ENCODE measurements at regions not wholly inside any gene's neighbourhood (a gene's known extent, or its start where the extent isn't known, plus 50 kb on each side); places are given as distances from the start of the nearest gene placed in this dataset.

DNA sequence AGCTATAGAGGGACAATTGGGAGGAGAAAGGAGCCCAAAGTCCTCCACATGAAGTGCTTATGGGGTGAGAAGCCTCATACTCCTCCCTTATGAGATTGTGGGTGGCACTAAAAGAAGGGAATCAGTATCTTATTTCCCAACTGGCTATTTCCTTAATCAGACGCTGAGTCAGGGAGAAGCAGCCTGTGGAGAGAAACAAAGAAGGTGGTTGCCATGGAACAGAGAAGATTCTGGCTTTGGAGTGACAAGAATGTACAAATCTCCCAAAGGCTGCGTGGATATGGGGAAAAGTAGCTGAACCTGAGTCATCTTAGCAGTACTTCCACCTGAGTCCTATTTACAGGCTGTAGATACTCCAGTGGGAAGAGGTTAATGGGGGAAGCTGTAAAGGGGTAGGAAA, 115.8 kb upstream of the CWC22 start:
- Histone ChIP-seq H3K27me3 (replicated peaks; ENCODE audit: insufficient read depth, low read depth, low read length, poor library complexity) (peaks cover 4% of the 10 kb centered on the region), H3K4me1 (ENCODE audit: insufficient read depth, low read length, poor library complexity, severe bottlenecking) (no peaks in the 10 kb centered on the region), H3K27ac (ENCODE audit: low read depth, low read length, poor library complexity, severe bottlenecking) (no peak overlapping the region), H3K36me3 (ENCODE audit: insufficient read depth, low read length, poor library complexity, severe bottlenecking) (no peaks in the 10 kb centered on the region), H3K4me3 (ENCODE audit: low read depth, low read length, poor library complexity, severe bottlenecking) (no peak overlapping the region), H3K9me3 (ENCODE audit: low read depth, low read length, poor library complexity, severe bottlenecking) (no peaks in the 10 kb centered on the region)
- DNase-seq (ENCODE audit: low spot score), result peak; percentile 20
- no TSS peak for BruUV-seq (replicated peaks)
- intact Hi-C loops (cut with micrococcal nuclease; ENCODE audit: unreplicated experiment), result loop anchor here (5.0 to 10.0 kb wide), 3 partner anchors 954 to 1452 kb away; no protein-coding TSS in a partner anchor
- TF ChIP-seq, protein P1, sequence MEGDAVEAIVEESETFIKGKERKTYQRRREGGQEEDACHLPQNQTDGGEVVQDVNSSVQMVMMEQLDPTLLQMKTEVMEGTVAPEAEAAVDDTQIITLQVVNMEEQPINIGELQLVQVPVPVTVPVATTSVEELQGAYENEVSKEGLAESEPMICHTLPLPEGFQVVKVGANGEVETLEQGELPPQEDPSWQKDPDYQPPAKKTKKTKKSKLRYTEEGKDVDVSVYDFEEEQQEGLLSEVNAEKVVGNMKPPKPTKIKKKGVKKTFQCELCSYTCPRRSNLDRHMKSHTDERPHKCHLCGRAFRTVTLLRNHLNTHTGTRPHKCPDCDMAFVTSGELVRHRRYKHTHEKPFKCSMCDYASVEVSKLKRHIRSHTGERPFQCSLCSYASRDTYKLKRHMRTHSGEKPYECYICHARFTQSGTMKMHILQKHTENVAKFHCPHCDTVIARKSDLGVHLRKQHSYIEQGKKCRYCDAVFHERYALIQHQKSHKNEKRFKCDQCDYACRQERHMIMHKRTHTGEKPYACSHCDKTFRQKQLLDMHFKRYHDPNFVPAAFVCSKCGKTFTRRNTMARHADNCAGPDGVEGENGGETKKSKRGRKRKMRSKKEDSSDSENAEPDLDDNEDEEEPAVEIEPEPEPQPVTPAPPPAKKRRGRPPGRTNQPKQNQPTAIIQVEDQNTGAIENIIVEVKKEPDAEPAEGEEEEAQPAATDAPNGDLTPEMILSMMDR (conservative IDR thresholded peaks at IDR 0.05; ENCODE audit: low read depth, low read length), result no peak
- no peak for TF ChIP-seq EZH2 (IDR thresholded peaks at IDR 0.05; ENCODE audit: borderline replicate concordance, low read depth, low read length, poor library complexity, severe bottlenecking)
- ChIA-PET POLR2A (ENCODE audit: low non-redundant PET) (no interaction called here), CTCF (interaction anchor here (1.5 kb wide), 1 partner anchor 1592 kb away, joined by 5 read pairs; no protein-coding TSS in a partner anchor)

DNA sequence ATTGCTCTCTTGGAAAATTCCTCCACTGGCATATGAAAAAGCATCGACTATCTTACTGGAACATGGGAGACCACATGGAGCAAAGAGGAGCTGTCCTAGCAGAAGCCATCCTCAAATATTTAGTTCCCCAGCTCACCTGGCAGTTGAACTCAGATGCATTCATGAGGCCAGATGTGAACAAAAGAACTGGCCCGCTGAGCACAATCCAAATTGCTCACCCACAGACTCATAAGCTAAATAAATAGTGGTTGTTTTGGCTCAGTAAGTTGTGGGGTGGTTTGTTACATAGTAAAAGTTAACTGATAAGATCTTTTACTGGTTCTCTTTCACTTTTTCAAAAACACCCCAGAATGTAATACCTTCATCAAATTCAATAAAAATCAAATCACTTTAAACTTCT, 108.6 kb upstream of the CWC22 start:
- intact Hi-C loops (cut with micrococcal nuclease; ENCODE audit: unreplicated experiment), result no loop called here
- no peaks in the 10 kb centered on the region for H3K9me3 ChIP-seq (ENCODE audit: low read depth, low read length, poor library complexity, severe bottlenecking)
- POLR2A ChIA-PET (ENCODE audit: low non-redundant PET), result no interaction called here
- H3K4me1 ChIP-seq (ENCODE audit: insufficient read depth, low read length, poor library complexity, severe bottlenecking), result no peaks in the 10 kb centered on the region
- no peak overlapping the region for H3K4me3 ChIP-seq (ENCODE audit: low read depth, low read length, poor library complexity, severe bottlenecking)
- DNase-seq (ENCODE audit: low spot score), result no peak
- H3K27ac ChIP-seq (ENCODE audit: low read depth, low read length, poor library complexity, severe bottlenecking), result no peak overlapping the region
- no TSS peak for BruUV-seq (replicated peaks)
- no peaks in the 10 kb centered on the region for H3K36me3 ChIP-seq (ENCODE audit: insufficient read depth, low read length, poor library complexity, severe bottlenecking)
- H3K27me3 ChIP-seq (replicated peaks; ENCODE audit: insufficient read depth, low read depth, low read length, poor library complexity), result no peaks in the 10 kb centered on the region
- TF ChIP-seq EZH2 (IDR thresholded peaks at IDR 0.05; ENCODE audit: borderline replicate concordance, low read depth, low read length, poor library complexity, severe bottlenecking), result no peak
- TF ChIP-seq, protein P1 (conservative IDR thresholded peaks at IDR 0.05; ENCODE audit: low read depth, low read length), result no peak
- CTCF ChIA-PET, result no interaction called here

DNA sequence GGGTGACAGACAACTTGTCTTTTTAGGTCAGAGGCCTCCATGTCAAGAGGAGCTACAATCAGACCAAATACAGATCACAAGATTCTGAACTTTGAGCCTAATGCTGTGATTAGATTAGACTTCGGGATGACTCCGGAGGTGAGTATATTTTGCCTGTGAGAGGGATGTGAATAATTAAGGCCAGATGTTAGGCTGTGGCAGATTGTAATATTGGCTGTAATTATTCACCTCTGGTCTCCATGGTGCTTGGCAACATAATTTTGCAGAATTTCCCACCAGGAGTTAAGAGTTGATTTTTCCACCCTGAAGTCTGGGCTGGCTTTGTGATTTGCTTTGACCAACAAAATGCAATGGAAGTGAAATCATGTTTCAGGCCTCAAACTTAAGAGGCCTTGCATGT, 108.2 kb upstream of the CWC22 start:
- no peak for DNase-seq (ENCODE audit: low spot score)
- Histone ChIP-seq H3K4me3 (ENCODE audit: low read depth, low read length, poor library complexity, severe bottlenecking) (no peak overlapping the region), H3K4me1 (ENCODE audit: insufficient read depth, low read length, poor library complexity, severe bottlenecking) (no peaks in the 10 kb centered on the region), H3K9me3 (ENCODE audit: low read depth, low read length, poor library complexity, severe bottlenecking) (no peaks in the 10 kb centered on the region), H3K27ac (ENCODE audit: low read depth, low read length, poor library complexity, severe bottlenecking) (no peak overlapping the region), H3K27me3 (replicated peaks; ENCODE audit: insufficient read depth, low read depth, low read length, poor library complexity) (no peaks in the 10 kb centered on the region), H3K36me3 (ENCODE audit: insufficient read depth, low read length, poor library complexity, severe bottlenecking) (no peaks in the 10 kb centered on the region)
- no TSS peak for BruUV-seq (replicated peaks)
- no peak for TF ChIP-seq EZH2 (IDR thresholded peaks at IDR 0.05; ENCODE audit: borderline replicate concordance, low read depth, low read length, poor library complexity, severe bottlenecking)
- TF ChIP-seq, protein P1 (conservative IDR thresholded peaks at IDR 0.05; ENCODE audit: low read depth, low read length), result no peak
- ChIA-PET CTCF (no interaction called here), POLR2A (ENCODE audit: low non-redundant PET) (no interaction called here)
- intact Hi-C loops (cut with micrococcal nuclease; ENCODE audit: unreplicated experiment), result no loop called here

Data from A673 (cell line).